GM12878 (cell line): ENCODE measurements at regions not wholly inside any gene's neighbourhood (a gene's known extent, or its start where the extent isn't known, plus 50 kb on each side); places are given as distances from the start of the nearest gene placed in this dataset.

Experiments
- ATAC-seq: fragments of 200-7000 bp; cut with Tn5 transposase; 3 replicates; pipeline ENCODE4 v1.9.1; 2020; ENCODE audit warnings: mild to moderate bottlenecking, moderate library complexity
- BruUV-seq: library from RNA; stranded (reverse); fragments of 400-500 nt; replicated peaks from 2 replicates; lab custom pipeline; 2021; lab: Mats Ljungman, UMichigan
- CTCF ChIA-PET: fragments of 300-600 bp; sonication (Branson Sonifier 250); formaldehyde crosslinking; extraction: SDS; loops from one replicate; lab custom pipeline; 2021; ENCODE audit warnings: inconsistent platforms; lab: Yijun Ruan, JAX
- POLR2A ChIA-PET: fragments of 350-600 bp; formaldehyde crosslinking; extraction: SDS; loops from one replicate; lab custom pipeline; 2021; ENCODE audit warnings: inconsistent platforms; lab: Charles Lee
- RAD21 ChIA-PET: fragments of 300-600 bp; sonication (Branson Sonifier 250); formaldehyde crosslinking; loops from one replicate; lab custom pipeline; 2023; ENCODE audit warnings: antibody characterized with exemption; ENCODE audit not compliant: unreplicated experiment; lab: Charles Lee
- SMC1A ChIA-PET: fragments of 300-600 bp; sonication (Branson Sonifier 250); formaldehyde crosslinking; loops from one replicate; lab custom pipeline; 2023; ENCODE audit not compliant: unreplicated experiment, uncharacterized antibody; lab: Charles Lee
- DNase-seq: peaks from one replicate; pipeline ENCODE4 v3.0.0-alpha.2; 2011; ENCODE audit warnings: low read depth, low spot score
- FAIRE-seq: peaks from 3 replicates; lab custom pipeline; 2011; peaks lifted over from hg19 to GRCh38; lab: Jason Lieb, UNC
- H2AFZ ChIP-seq: 2 replicates; pipeline ENCODE4 v1.6.0; 2011; ENCODE audit warnings: low read depth, low read length, control low read depth; ENCODE audit not compliant: control insufficient read depth
- H3K27ac ChIP-seq: 2 replicates; pipeline ENCODE4 v1.5.1; 2011; ENCODE audit warnings: control low read depth; ENCODE audit not compliant: control insufficient read depth, insufficient read depth
- H3K27me3 ChIP-seq, 2 experiments: replicated peaks in 1 of 2; 2 replicates each; pipeline versions ENCODE4 v1.6.0 to v1.6.1; 2011; ENCODE audit warnings: low read length in 1 of 2; ENCODE audit not compliant: control insufficient read depth in 2 of 2, insufficient read depth in 2 of 2
- H3K36me3 ChIP-seq, 2 experiments: 2 replicates each; pipeline ENCODE4 v1.5.1; 2011; ENCODE audit warnings: low read length in 1 of 2; ENCODE audit not compliant: control insufficient read depth in 2 of 2, insufficient read depth in 2 of 2
- H3K4me1 ChIP-seq: 2 replicates; pipeline ENCODE4 v1.6.1; 2011; ENCODE audit warnings: mild to moderate bottlenecking, low read length, moderate library complexity, mixed read lengths; ENCODE audit not compliant: control insufficient read depth, insufficient read depth
- H3K4me2 ChIP-seq: 2 replicates; pipeline ENCODE4 v1.6.0; 2011; ENCODE audit warnings: control low read depth; ENCODE audit not compliant: control insufficient read depth, insufficient read depth
- H3K4me3 ChIP-seq: fragments of 200-600 bp; sonication (generic); 2 replicates; pipeline ENCODE4 v1.5.1; 2016
- H3K79me2 ChIP-seq: 2 replicates; pipeline ENCODE4 v1.6.0; 2011; ENCODE audit warnings: low read length; ENCODE audit not compliant: control insufficient read depth, insufficient read depth
- H3K9ac ChIP-seq: 2 replicates; pipeline ENCODE4 v1.8.0; 2011; ENCODE audit warnings: low read length, control low read depth, mixed read lengths; ENCODE audit not compliant: control insufficient read depth, insufficient read depth
- H3K9me3 ChIP-seq: replicated peaks from 3 replicates; pipeline ENCODE4 v1.5.1; 2011; ENCODE audit warnings: mild to moderate bottlenecking, low read length; ENCODE audit not compliant: control insufficient read depth, insufficient read depth
- H4K20me1 ChIP-seq: 2 replicates; pipeline ENCODE4 v1.6.0; 2011; ENCODE audit not compliant: control insufficient read depth, insufficient read depth
- BRCA1 ChIP-seq: IDR thresholded peaks from 2 replicates; pipeline ENCODE4 v1.6.1; 2011; ENCODE audit warnings: low read depth, low read length, improper control_type of control experiment
- EP300 ChIP-seq, 2 experiments: fragments of 150-350 bp in 1 of 2; IDR thresholded peaks; 2 replicates each; pipeline ENCODE4 v1.6.1; 2011 to 2012; ENCODE audit warnings: low read depth in 2 of 2, low read length in 2 of 2, borderline replicate concordance in 1 of 2, improper control_type of control experiment in 1 of 2, inconsistent platforms in 1 of 2; ENCODE audit not compliant: control insufficient read depth in 1 of 2
- ETV6 ChIP-seq, 2 experiments: fragments of 450-650 bp in 1 of 2; IDR thresholded peaks in 1 of 2; conservative IDR thresholded peaks in 1 of 2; 2 replicates each; pipeline ENCODE4 v1.6.1; 2014; ENCODE audit warnings: antibody characterized with exemption in 1 of 2, borderline replicate concordance in 1 of 2, low read depth in 1 of 2, mild to moderate bottlenecking in 1 of 2, moderate library complexity in 1 of 2
- FOXK2 ChIP-seq: fragments of 450-650 bp; IDR thresholded peaks from 2 replicates; pipeline ENCODE4 v1.6.1; 2017; ENCODE audit warnings: mild to moderate bottlenecking, moderate library complexity
- SIN3A ChIP-seq: IDR thresholded peaks from 2 replicates; pipeline ENCODE4 v1.6.1; 2012; ENCODE audit warnings: low read depth, low read length, improper control_type of control experiment
- TCF12 ChIP-seq: IDR thresholded peaks from 2 replicates; pipeline ENCODE4 v1.6.1; 2011; ENCODE audit warnings: low read depth, mild to moderate bottlenecking, low read length
- WGBS: methylation state at CpG from one replicate; pipeline ENCODE4 v1.1.6; 2016; ENCODE audit warnings: low lambda C conversion rate; ENCODE audit not compliant: insufficient replicate concordance, insufficient coverage; ENCODE audit errors: missing lambda C conversion rate; 5-methylcytosine and 5-hydroxymethylcytosine counted together
- in situ Hi-C: fragments of 300-500 bp; cut with MboI; formaldehyde crosslinking; loops from 9 replicates; pipeline ENCODE4 v1.14.3; 2018; ENCODE audit warnings: mixed read lengths
- intact Hi-C: fragments of 100-400 bp; cut with micrococcal nuclease; formaldehyde crosslinking; loops from one replicate; pipeline ENCODE4 v1.14.2; 2022; ENCODE audit not compliant: unreplicated experiment
- TF ChIP-seq, protein P1 (sequence below): fragments of 450-650 bp; IDR thresholded peaks from 2 replicates; pipeline ENCODE4 v1.6.1; 2017; ENCODE audit warnings: mild to moderate bottlenecking, low read depth, inconsistent platforms; ENCODE audit not compliant: poor library complexity, severe bottlenecking
- TF ChIP-seq, protein P2 (sequence below): fragments of 450-650 bp; IDR thresholded peaks from 2 replicates; pipeline ENCODE4 v1.6.1; 2016; ENCODE audit warnings: mild to moderate bottlenecking, moderate library complexity, borderline replicate concordance
- TF ChIP-seq, protein P3 (sequence below): IDR thresholded peaks from 2 replicates; pipeline ENCODE4 v1.6.1; 2012; ENCODE audit warnings: mild to moderate bottlenecking, low read depth, low read length

DNA sequence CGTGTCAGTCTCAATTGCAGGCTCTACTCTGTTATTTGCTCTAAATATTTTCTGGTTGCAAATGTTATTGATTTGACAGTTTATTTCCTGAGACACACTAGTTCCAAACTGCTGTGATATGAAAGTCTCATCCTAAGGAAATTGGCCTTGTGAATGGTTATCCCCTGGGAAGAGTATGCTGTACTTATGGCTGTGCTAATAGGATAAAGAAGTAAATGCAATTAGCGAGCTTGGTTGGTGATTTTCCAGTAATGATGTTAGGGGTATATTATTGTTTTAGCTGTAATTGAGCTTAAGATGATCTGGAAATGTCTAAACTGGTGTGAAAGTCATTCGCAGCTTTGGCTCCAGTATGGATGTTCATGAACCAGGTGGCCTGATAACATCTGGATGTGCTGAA is 197.9 kb downstream of the SUDS3 start:
- intact Hi-C loops (no loop called here), in situ Hi-C loops (no loop called here)
- no peaks in the 10 kb centered on the region for H4K20me1 ChIP-seq
- H3K4me3 ChIP-seq: no peak overlapping the region
- WGBS: 2% methylated on average over 3 of the region's 3 CpGs
- H3K27ac ChIP-seq: no peak overlapping the region
- ChIA-PET POLR2A (no interaction called here), RAD21 (no interaction called here), CTCF (no interaction called here), SMC1A (no interaction called here)
- H3K9ac ChIP-seq: no peak overlapping the region
- H3K27me3 ChIP-seq: no peaks in the 10 kb centered on the region; a peak in 1 of 4 replicates
- H2AFZ ChIP-seq: no peak overlapping the region
- no peaks in the 10 kb centered on the region for H3K9me3 ChIP-seq
- no peaks in the 10 kb centered on the region for H3K36me3 ChIP-seq
- DNase-seq (no peak), FAIRE-seq (no peak), ATAC-seq (no peak)
- BruUV-seq: no TSS peak
- no peaks in the 10 kb centered on the region for H3K79me2 ChIP-seq
- H3K4me2 ChIP-seq: no peak overlapping the region
- TF ChIP-seq FOXK2: no peak
- no peak for TF ChIP-seq TCF12
- TF ChIP-seq, protein P1, sequence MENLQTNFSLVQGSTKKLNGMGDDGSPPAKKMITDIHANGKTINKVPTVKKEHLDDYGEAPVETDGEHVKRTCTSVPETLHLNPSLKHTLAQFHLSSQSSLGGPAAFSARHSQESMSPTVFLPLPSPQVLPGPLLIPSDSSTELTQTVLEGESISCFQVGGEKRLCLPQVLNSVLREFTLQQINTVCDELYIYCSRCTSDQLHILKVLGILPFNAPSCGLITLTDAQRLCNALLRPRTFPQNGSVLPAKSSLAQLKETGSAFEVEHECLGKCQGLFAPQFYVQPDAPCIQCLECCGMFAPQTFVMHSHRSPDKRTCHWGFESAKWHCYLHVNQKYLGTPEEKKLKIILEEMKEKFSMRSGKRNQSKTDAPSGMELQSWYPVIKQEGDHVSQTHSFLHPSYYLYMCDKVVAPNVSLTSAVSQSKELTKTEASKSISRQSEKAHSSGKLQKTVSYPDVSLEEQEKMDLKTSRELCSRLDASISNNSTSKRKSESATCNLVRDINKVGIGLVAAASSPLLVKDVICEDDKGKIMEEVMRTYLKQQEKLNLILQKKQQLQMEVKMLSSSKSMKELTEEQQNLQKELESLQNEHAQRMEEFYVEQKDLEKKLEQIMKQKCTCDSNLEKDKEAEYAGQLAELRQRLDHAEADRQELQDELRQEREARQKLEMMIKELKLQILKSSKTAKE: no peak
- TF ChIP-seq, protein P2, sequence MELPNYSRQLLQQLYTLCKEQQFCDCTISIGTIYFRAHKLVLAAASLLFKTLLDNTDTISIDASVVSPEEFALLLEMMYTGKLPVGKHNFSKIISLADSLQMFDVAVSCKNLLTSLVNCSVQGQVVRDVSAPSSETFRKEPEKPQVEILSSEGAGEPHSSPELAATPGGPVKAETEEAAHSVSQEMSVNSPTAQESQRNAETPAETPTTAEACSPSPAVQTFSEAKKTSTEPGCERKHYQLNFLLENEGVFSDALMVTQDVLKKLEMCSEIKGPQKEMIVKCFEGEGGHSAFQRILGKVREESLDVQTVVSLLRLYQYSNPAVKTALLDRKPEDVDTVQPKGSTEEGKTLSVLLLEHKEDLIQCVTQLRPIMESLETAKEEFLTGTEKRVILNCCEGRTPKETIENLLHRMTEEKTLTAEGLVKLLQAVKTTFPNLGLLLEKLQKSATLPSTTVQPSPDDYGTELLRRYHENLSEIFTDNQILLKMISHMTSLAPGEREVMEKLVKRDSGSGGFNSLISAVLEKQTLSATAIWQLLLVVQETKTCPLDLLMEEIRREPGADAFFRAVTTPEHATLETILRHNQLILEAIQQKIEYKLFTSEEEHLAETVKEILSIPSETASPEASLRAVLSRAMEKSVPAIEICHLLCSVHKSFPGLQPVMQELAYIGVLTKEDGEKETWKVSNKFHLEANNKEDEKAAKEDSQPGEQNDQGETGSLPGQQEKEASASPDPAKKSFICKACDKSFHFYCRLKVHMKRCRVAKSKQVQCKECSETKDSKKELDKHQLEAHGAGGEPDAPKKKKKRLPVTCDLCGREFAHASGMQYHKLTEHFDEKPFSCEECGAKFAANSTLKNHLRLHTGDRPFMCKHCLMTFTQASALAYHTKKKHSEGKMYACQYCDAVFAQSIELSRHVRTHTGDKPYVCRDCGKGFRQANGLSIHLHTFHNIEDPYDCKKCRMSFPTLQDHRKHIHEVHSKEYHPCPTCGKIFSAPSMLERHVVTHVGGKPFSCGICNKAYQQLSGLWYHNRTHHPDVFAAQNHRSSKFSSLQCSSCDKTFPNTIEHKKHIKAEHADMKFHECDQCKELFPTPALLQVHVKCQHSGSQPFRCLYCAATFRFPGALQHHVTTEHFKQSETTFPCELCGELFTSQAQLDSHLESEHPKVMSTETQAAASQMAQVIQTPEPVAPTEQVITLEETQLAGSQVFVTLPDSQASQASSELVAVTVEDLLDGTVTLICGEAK: no peak
- TF ChIP-seq, protein P3, sequence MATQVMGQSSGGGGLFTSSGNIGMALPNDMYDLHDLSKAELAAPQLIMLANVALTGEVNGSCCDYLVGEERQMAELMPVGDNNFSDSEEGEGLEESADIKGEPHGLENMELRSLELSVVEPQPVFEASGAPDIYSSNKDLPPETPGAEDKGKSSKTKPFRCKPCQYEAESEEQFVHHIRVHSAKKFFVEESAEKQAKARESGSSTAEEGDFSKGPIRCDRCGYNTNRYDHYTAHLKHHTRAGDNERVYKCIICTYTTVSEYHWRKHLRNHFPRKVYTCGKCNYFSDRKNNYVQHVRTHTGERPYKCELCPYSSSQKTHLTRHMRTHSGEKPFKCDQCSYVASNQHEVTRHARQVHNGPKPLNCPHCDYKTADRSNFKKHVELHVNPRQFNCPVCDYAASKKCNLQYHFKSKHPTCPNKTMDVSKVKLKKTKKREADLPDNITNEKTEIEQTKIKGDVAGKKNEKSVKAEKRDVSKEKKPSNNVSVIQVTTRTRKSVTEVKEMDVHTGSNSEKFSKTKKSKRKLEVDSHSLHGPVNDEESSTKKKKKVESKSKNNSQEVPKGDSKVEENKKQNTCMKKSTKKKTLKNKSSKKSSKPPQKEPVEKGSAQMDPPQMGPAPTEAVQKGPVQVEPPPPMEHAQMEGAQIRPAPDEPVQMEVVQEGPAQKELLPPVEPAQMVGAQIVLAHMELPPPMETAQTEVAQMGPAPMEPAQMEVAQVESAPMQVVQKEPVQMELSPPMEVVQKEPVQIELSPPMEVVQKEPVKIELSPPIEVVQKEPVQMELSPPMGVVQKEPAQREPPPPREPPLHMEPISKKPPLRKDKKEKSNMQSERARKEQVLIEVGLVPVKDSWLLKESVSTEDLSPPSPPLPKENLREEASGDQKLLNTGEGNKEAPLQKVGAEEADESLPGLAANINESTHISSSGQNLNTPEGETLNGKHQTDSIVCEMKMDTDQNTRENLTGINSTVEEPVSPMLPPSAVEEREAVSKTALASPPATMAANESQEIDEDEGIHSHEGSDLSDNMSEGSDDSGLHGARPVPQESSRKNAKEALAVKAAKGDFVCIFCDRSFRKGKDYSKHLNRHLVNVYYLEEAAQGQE: no peak
- TF ChIP-seq BRCA1: no peak
- TF ChIP-seq EP300 (IDR thresholded peaks at IDR 0.05; ENCODE audit: borderline replicate concordance in 1 of 2, control insufficient read depth in 1 of 2, low read depth in 2 of 2, low read length in 2 of 2): no peak
- no peak for TF ChIP-seq ETV6 (conservative IDR thresholded peaks at IDR 0.05 in 1 of 2, IDR thresholded peaks at IDR 0.05 in 1 of 2; ENCODE audit: borderline replicate concordance in 1 of 2, low read depth in 1 of 2)
- TF ChIP-seq SIN3A: no peak
- no peaks in the 10 kb centered on the region for H3K4me1 ChIP-seq
